HepG2 (cell line): ENCODE measurements at regions not wholly inside any gene's neighbourhood (a gene's known extent, or its start where the extent isn't known, plus 50 kb on each side); places are given as distances from the start of the nearest gene placed in this dataset.

Source experiments
- BCLAF1 ChIP-seq: fragments of 450-650 bp; IDR thresholded peaks from 2 replicates; pipeline ENCODE4 v1.6.1; 2017; ENCODE audit warnings: mild to moderate bottlenecking
- BHLHE40 ChIP-seq: IDR thresholded peaks from 2 replicates; pipeline ENCODE4 v1.6.1; 2011; ENCODE audit warnings: low read length, improper control_type of control experiment
- CREM ChIP-seq, 2 experiments: sonication (generic) in 1 of 2; formaldehyde crosslinking in 1 of 2; IDR thresholded peaks; 2 replicates each; pipeline versions ENCODE4 v1.4.0 to v1.6.1; 2016 to 2020; ENCODE audit warnings: antibody characterized with exemption in 1 of 2, mild to moderate bottlenecking in 1 of 2, missing genetic modification reagents in 1 of 2
- GABPA ChIP-seq, 2 experiments: IDR thresholded peaks; 2 replicates each; pipeline ENCODE4 v1.6.1; 2011 to 2016; ENCODE audit warnings: low read depth in 2 of 2, low read length in 1 of 2, missing biosample characterization in 1 of 2, missing genetic modification characterization in 1 of 2
- KDM1A ChIP-seq: IDR thresholded peaks from 2 replicates; pipeline ENCODE4 v1.6.1; 2016; ENCODE audit warnings: missing compliant biosample characterization
- MTA1 ChIP-seq: sonication (generic); formaldehyde crosslinking; IDR thresholded peaks from 2 replicates; pipeline ENCODE4 v1.4.0; 2020; ENCODE audit warnings: missing genetic modification reagents, mild to moderate bottlenecking, borderline replicate concordance
- NCOA5 ChIP-seq: sonication (generic); formaldehyde crosslinking; IDR thresholded peaks from 2 replicates; pipeline ENCODE4 v1.4.0; 2020; ENCODE audit warnings: missing genetic modification reagents
- POLR2A ChIP-seq, 2 experiments: IDR thresholded peaks; 2 replicates each; pipeline ENCODE4 v1.6.1; 2011; ENCODE audit warnings: low read depth in 2 of 2, low read length in 2 of 2, mild to moderate bottlenecking in 1 of 2, moderate library complexity in 1 of 2; ENCODE audit not compliant: insufficient read depth in 1 of 2
- PTBP1 ChIP-seq: fragments of 200-400 bp; formaldehyde crosslinking; IDR thresholded peaks from 2 replicates; pipeline ENCODE4 v1.6.1; 2018; ENCODE audit warnings: low read length, low read depth; ENCODE audit not compliant: poor library complexity, severe bottlenecking
- ZNF749 ChIP-seq: sonication (generic); formaldehyde crosslinking; IDR thresholded peaks from 2 replicates; pipeline ENCODE4 v1.8.0; 2022; ENCODE audit warnings: mild to moderate bottlenecking, missing genetic modification reagents, moderate library complexity, borderline replicate concordance

- TF ChIP-seq CREM (IDR thresholded peaks at IDR 0.05) (no peak), CREM (CRISPR knock-in tag; IDR thresholded peaks at IDR 0.05) (no peak), BHLHE40 (no peak), PTBP1 (no peak), POLR2A (IDR thresholded peaks at IDR 0.05; ENCODE audit: insufficient read depth in 1 of 2, low read depth in 2 of 2, low read length in 2 of 2) (no peak), BCLAF1 (no peak), GABPA (IDR thresholded peaks at IDR 0.05; ENCODE audit: low read depth, low read length) (no peak), GABPA (CRISPR knock-in tag; IDR thresholded peaks at IDR 0.05; ENCODE audit: low read depth) (no peak), MTA1 (CRISPR knock-in tag) (no peak), NCOA5 (CRISPR knock-in tag) (no peak), ZNF749 (CRISPR knock-in tag) (no peak), KDM1A (CRISPR knock-in tag) (no peak)
These were observed 83.1 kb upstream of the AJAP1 start for GRCh38 chr1:4571263-4571662.
